ENCODE measurements at regions not wholly inside any gene's neighbourhood (a gene's known extent, or its start where the extent isn't known, plus 50 kb on each side); places are given as distances from the start of the nearest gene placed in this dataset.

GRCh38 chr11:38013157-38013556 is 1415.1 kb upstream of the RAG2 start:
- WGBS (ENCODE audit: missing lambda C conversion rate) = 14% methylated on average over 8 of the region's 8 CpGs
- DNase-seq (ENCODE audit: low read depth in 1 of 2, low spot score in 1 of 2) (no peak), ATAC-seq (no peak), FAIRE-seq (no peak)
- POLR2A ChIA-PET = no interaction called here
- no peaks in the 10 kb centered on the region for H3K4me1 ChIP-seq
- no peaks in the 10 kb centered on the region for H3K9me3 ChIP-seq
- no peak overlapping the region for H3K27ac ChIP-seq
- H3K4me3 ChIP-seq = no peak overlapping the region
- TF ChIP-seq ZNF302 (CRISPR knock-in tag; IDR thresholded peaks at IDR 0.05) = no peak
- peak; percentile 53 for TF ChIP-seq MAFK (IDR thresholded peaks at IDR 0.05; ENCODE audit: partially characterized antibody)
- H3K4me2 ChIP-seq = no peak overlapping the region
- CTCF ChIA-PET = no interaction called here

GRCh38 chr11:38011496-38011895 is 1413.5 kb upstream of the RAG2 start:
- no peak for FAIRE-seq
- POLR2A ChIA-PET = no interaction called here

GRCh38 chr11:38009932-38010331 is 1411.9 kb upstream of the RAG2 start:
- WGBS (ENCODE audit: missing lambda C conversion rate) = 3% methylated on average over 1 of the region's 1 CpG
- Histone ChIP-seq H3K27ac (no peak overlapping the region), H3K4me1 (no peaks in the 10 kb centered on the region), H3K4me2 (no peak overlapping the region), H3K9me3 (no peaks in the 10 kb centered on the region), H3K4me3 (no peak overlapping the region)
- CTCF ChIA-PET = no interaction called here
- TF ChIP-seq MAX (IDR thresholded peaks at IDR 0.05) = no peak
- TF ChIP-seq CHD2 (IDR thresholded peaks at IDR 0.05; ENCODE audit: low read length, partially characterized antibody) = no peak
- TF ChIP-seq CTCF (IDR thresholded peaks at IDR 0.05) = no peak
- TF ChIP-seq ZSCAN20 (CRISPR knock-in tag; IDR thresholded peaks at IDR 0.05) = no peak
- TF ChIP-seq NR3C1 (IDR thresholded peaks at IDR 0.05) = no peak
- FAIRE-seq (no peak), ATAC-seq (no peak), DNase-seq (ENCODE audit: low read depth in 1 of 2, low spot score in 1 of 2) (no peak)
- POLR2A ChIA-PET = no interaction called here

More at GRCh38 chr11:38011496-38011895, 1413.5 kb upstream of the RAG2 start:
- H3K9me3 ChIP-seq = no peaks in the 10 kb centered on the region
- H3K4me3 ChIP-seq = no peak overlapping the region
- CTCF ChIA-PET = no interaction called here
- no peak for TF ChIP-seq BCL3 (IDR thresholded peaks at IDR 0.05)
- no peak for TF ChIP-seq BHLHE40 (IDR thresholded peaks at IDR 0.05; ENCODE audit: low read depth, low read length)
- no peak for TF ChIP-seq NFE2L2 (conservative IDR thresholded peaks at IDR 0.05; ENCODE audit: low read length)
- no peak for TF ChIP-seq KDM1A (IDR thresholded peaks at IDR 0.05; ENCODE audit: low read depth)
- no peak for TF ChIP-seq TFCP2L1 (CRISPR knock-in tag; IDR thresholded peaks at IDR 0.05)
- TF ChIP-seq RFX5 (IDR thresholded peaks at IDR 0.05) = no peak
- no peak for TF ChIP-seq MAFK (IDR thresholded peaks at IDR 0.05; ENCODE audit: partially characterized antibody)
- TF ChIP-seq RCOR1 (IDR thresholded peaks at IDR 0.05; ENCODE audit: low read depth, low read length) = no peak
- TF ChIP-seq FOSB (CRISPR knock-in tag; IDR thresholded peaks at IDR 0.05) = no peak
- TF ChIP-seq RNF2 (IDR thresholded peaks at IDR 0.05; ENCODE audit: borderline replicate concordance, low read depth) = no peak
- TF ChIP-seq CHD2 (IDR thresholded peaks at IDR 0.05; ENCODE audit: low read length, partially characterized antibody) = no peak
- no peak for TF ChIP-seq ZC3H11A (IDR thresholded peaks at IDR 0.05)
- no peak for TF ChIP-seq NR3C1 (IDR thresholded peaks at IDR 0.05)
- TF ChIP-seq USF2 (IDR thresholded peaks at IDR 0.05) = no peak
- TF ChIP-seq HOXB5 (CRISPR knock-in tag; IDR thresholded peaks at IDR 0.05) = no peak
- TF ChIP-seq EP300 (IDR thresholded peaks at IDR 0.05) = no peak
- TF ChIP-seq ESRRA (IDR thresholded peaks at IDR 0.05; ENCODE audit: borderline replicate concordance, low read length) = no peak
- no peaks in the 10 kb centered on the region for H3K4me1 ChIP-seq
- H3K4me2 ChIP-seq = no peak overlapping the region
- ATAC-seq (no peak), DNase-seq (ENCODE audit: low read depth in 1 of 2, low spot score in 1 of 2) (no peak)
- no peak overlapping the region for H3K27ac ChIP-seq
